ENCODE measurements at regions not wholly inside any gene's neighbourhood (a gene's known extent, or its start where the extent isn't known, plus 50 kb on each side); places are given as distances from the start of the nearest gene placed in this dataset.

- H3K9me2 ChIP-seq (ENCODE audit: insufficient read depth, low read length): no peaks in the 10 kb centered on the region
- no peak overlapping the region for H3K4me3 ChIP-seq (ENCODE audit: low read depth, low read length, poor library complexity, severe bottlenecking)
- POLR2A ChIA-PET: no interaction called here
- H4K20me1 ChIP-seq (ENCODE audit: insufficient read depth, low read length): no peaks in the 10 kb centered on the region
- no peaks in the 10 kb centered on the region for H3K4me1 ChIP-seq (ENCODE audit: insufficient read depth, low read length, poor library complexity, severe bottlenecking)
- no peaks in the 10 kb centered on the region for H3K9me3 ChIP-seq (ENCODE audit: low read length)
- DNase-seq (ENCODE audit: low spot score): no peak
- H2AFZ ChIP-seq (ENCODE audit: low read length): no peak overlapping the region
- no TSS peak for BruUV-seq (replicated peaks)
- intact Hi-C loops (cut with micrococcal nuclease; ENCODE audit: unreplicated experiment): no loop called here
- TF ChIP-seq, protein P1, sequence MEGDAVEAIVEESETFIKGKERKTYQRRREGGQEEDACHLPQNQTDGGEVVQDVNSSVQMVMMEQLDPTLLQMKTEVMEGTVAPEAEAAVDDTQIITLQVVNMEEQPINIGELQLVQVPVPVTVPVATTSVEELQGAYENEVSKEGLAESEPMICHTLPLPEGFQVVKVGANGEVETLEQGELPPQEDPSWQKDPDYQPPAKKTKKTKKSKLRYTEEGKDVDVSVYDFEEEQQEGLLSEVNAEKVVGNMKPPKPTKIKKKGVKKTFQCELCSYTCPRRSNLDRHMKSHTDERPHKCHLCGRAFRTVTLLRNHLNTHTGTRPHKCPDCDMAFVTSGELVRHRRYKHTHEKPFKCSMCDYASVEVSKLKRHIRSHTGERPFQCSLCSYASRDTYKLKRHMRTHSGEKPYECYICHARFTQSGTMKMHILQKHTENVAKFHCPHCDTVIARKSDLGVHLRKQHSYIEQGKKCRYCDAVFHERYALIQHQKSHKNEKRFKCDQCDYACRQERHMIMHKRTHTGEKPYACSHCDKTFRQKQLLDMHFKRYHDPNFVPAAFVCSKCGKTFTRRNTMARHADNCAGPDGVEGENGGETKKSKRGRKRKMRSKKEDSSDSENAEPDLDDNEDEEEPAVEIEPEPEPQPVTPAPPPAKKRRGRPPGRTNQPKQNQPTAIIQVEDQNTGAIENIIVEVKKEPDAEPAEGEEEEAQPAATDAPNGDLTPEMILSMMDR (conservative IDR thresholded peaks at IDR 0.05; ENCODE audit: low read length): no peak
- no peak for TF ChIP-seq EZH2phosphoT487 (IDR thresholded peaks at IDR 0.05; ENCODE audit: borderline replicate concordance, low read depth, low read length)
- no peak overlapping the region for H3K4me2 ChIP-seq (ENCODE audit: low read length)
- no peak overlapping the region for H3K27ac ChIP-seq (ENCODE audit: low read depth, low read length, poor library complexity, severe bottlenecking)
- H3K79me2 ChIP-seq (ENCODE audit: insufficient read depth, low read depth, low read length): no peaks in the 10 kb centered on the region
- CTCF ChIA-PET (ENCODE audit: unreplicated experiment): no interaction called here
- no peaks in the 10 kb centered on the region for H3K36me3 ChIP-seq (ENCODE audit: insufficient read depth, low read length)
Measured at GRCh38 chr11:25298450-25298849, 801.6 kb downstream of the LUZP2 start.

DNA sequence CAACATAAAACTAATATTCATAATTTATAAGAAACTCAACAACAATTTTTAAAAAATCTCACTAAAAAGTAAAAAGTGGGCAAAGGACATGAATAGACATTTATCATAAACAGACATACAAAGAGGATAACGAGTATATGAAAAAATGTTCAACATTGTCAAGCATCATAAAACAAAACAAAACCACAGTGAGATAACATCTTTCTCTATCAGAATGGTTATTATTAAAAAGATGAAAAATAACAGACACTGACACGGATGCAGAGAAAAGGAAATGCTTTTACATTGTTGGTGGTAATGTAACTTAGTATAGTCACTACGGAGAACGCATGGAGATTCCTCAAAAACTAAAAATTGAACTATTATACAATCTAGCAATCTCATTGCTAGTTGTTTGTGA lies 813.0 kb downstream of the LUZP2 start:
- TF ChIP-seq, protein P1 (conservative IDR thresholded peaks at IDR 0.05; ENCODE audit: low read length): no peak
- no peak for TF ChIP-seq EZH2phosphoT487 (IDR thresholded peaks at IDR 0.05; ENCODE audit: borderline replicate concordance, low read depth, low read length)
- no peak for DNase-seq (ENCODE audit: low spot score)
- BruUV-seq (replicated peaks): no TSS peak
- POLR2A ChIA-PET: no interaction called here
- CTCF ChIA-PET (ENCODE audit: unreplicated experiment): no interaction called here
- intact Hi-C loops (cut with micrococcal nuclease; ENCODE audit: unreplicated experiment): no loop called here
- no peaks in the 10 kb centered on the region for H3K9me3 ChIP-seq (ENCODE audit: low read length)
- H2AFZ ChIP-seq (ENCODE audit: low read length): no peak overlapping the region
- no peak overlapping the region for H3K4me3 ChIP-seq (ENCODE audit: low read depth, low read length, poor library complexity, severe bottlenecking)
- no peaks in the 10 kb centered on the region for H3K4me1 ChIP-seq (ENCODE audit: insufficient read depth, low read length, poor library complexity, severe bottlenecking)
- no peak overlapping the region for H3K4me2 ChIP-seq (ENCODE audit: low read length)
- H3K9me2 ChIP-seq (ENCODE audit: insufficient read depth, low read length): no peaks in the 10 kb centered on the region
- H4K20me1 ChIP-seq (ENCODE audit: insufficient read depth, low read length): no peaks in the 10 kb centered on the region
- no peak overlapping the region for H3K27ac ChIP-seq (ENCODE audit: low read depth, low read length, poor library complexity, severe bottlenecking)
- H3K36me3 ChIP-seq (ENCODE audit: insufficient read depth, low read length): no peaks in the 10 kb centered on the region
- H3K79me2 ChIP-seq (ENCODE audit: insufficient read depth, low read depth, low read length): no peaks in the 10 kb centered on the region

GRCh38 chr11:25317216-25317615 lies 820.4 kb downstream of the LUZP2 start:
- Histone ChIP-seq H3K4me2 (ENCODE audit: low read length) (no peak overlapping the region), H3K4me1 (ENCODE audit: insufficient read depth, low read length, poor library complexity, severe bottlenecking) (no peaks in the 10 kb centered on the region), H3K9me3 (ENCODE audit: low read length) (no peaks in the 10 kb centered on the region), H3K36me3 (ENCODE audit: insufficient read depth, low read length) (no peaks in the 10 kb centered on the region), H3K27ac (ENCODE audit: low read depth, low read length, poor library complexity, severe bottlenecking) (no peak overlapping the region), H3K9me2 (ENCODE audit: insufficient read depth, low read length) (no peaks in the 10 kb centered on the region), H2AFZ (ENCODE audit: low read length) (no peak overlapping the region), H4K20me1 (ENCODE audit: insufficient read depth, low read length) (no peaks in the 10 kb centered on the region), H3K4me3 (ENCODE audit: low read depth, low read length, poor library complexity, severe bottlenecking) (no peak overlapping the region), H3K79me2 (ENCODE audit: insufficient read depth, low read depth, low read length) (no peaks in the 10 kb centered on the region)
- CTCF ChIA-PET (ENCODE audit: unreplicated experiment): no interaction called here
- intact Hi-C loops (cut with micrococcal nuclease; ENCODE audit: unreplicated experiment): no loop called here
- no peak for DNase-seq (ENCODE audit: low spot score)
- POLR2A ChIA-PET: interaction anchor here (0.6 kb wide), 1 partner anchor 15 kb away, joined by 3 read pairs; no protein-coding TSS in a partner anchor
- no TSS peak for BruUV-seq (replicated peaks)
- TF ChIP-seq EZH2phosphoT487 (IDR thresholded peaks at IDR 0.05; ENCODE audit: borderline replicate concordance, low read depth, low read length): no peak
- TF ChIP-seq, protein P1 (conservative IDR thresholded peaks at IDR 0.05; ENCODE audit: low read length): no peak
